Activated CD4-positive, alpha-beta T cell treated with anti-CD3 and anti-CD28 coated beads, Interleukin-2, amount 50 U/mL, for 24 hours (primary cell): ENCODE measurements at regions not wholly inside any gene's neighbourhood (a gene's known extent, or its start where the extent isn't known, plus 50 kb on each side); places are given as distances from the start of the nearest gene placed in this dataset.
"Not testable (repeated sequence)": the region's sequence is repeated elsewhere in the genome, so short reads cannot be mapped to it uniquely, and the experiment has no call there.

Experiments used
- DNase-seq, 2 donors: peaks; one replicate each; pipeline ENCODE4 v3.0.0-alpha.2; 2020; ENCODE audit warnings: low read depth in 1 of 2, low spot score in 1 of 2

DNA sequence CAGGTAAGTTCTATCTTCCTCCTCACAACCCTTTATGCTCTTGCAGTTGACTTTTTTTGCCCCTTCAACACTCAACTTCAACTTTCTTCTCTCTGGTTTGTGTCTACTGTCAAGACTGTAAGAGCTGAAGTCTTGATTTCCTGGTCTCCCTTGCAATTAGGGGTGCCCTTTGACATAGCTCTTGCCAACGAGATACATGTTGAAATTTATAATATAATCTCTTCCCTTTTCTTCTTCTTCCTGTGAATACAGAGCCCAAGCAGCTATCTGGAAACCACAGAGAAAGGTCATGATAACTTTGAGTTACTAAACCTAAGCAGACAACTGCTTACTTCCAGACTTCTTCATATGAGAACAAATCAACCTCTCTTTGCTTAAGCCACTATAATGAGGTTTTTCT, 163.5 kb downstream of the MC4R start:
- no peak for DNase-seq

DNA sequence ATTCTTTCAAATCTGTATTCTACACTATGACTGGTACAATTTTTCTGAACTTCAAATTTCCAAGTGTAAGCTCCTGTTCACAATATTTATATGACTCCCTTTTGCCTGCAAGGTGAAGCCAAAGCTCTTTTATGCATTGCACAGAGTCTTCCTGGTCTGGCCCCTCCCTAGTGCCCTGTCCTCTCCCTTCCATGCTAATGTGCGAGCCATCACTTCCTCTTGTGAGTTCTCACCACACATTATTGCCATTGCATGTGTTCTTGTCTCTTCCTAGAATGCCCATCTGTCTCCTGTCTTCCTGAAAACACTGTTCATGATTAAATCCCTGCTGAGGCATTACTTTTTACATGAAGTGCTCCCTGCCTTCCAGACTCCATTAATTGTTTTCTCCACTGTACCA, 169.9 kb downstream of the MC4R start:
- no peak for DNase-seq

DNA sequence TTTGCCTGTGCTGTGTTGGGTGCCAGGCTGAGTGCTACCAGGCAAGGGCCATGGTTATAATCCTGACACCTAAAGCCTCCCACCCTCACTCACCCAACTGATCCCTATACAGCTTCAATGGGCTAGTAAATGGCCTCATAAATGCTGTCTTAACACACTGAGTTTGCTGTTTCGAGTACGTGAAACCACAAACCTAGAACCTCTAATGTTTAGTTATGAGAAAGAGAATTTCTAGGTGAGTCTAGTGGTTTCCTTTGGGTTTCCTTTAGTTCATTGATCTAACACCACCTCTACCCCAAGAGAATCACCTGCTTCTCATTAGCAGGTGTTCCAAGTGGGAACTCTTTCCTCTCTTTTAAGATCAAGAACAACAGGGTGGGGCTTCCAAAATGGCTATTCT, 172.0 kb downstream of the MC4R start:
- no peak for DNase-seq

DNA sequence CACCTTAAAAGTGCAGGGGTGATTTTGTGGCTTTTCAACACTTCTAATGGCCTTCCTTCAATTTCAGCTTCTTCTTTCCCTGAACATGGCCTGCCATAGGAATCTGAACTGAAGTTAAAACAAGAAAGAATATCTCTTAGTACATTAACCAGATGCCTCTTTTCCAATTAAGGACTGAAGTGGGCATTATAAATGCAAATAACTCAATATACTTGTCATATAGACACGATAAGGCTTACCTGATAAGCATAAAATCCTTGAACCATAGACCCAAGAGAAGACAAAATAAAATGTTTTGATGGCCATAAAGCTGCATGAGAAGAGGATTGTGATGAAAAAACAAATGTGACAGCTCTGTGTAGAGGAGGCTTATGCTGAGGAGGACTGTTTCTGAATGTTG, 173.1 kb downstream of the MC4R start:
- DNase-seq = no peak

DNA sequence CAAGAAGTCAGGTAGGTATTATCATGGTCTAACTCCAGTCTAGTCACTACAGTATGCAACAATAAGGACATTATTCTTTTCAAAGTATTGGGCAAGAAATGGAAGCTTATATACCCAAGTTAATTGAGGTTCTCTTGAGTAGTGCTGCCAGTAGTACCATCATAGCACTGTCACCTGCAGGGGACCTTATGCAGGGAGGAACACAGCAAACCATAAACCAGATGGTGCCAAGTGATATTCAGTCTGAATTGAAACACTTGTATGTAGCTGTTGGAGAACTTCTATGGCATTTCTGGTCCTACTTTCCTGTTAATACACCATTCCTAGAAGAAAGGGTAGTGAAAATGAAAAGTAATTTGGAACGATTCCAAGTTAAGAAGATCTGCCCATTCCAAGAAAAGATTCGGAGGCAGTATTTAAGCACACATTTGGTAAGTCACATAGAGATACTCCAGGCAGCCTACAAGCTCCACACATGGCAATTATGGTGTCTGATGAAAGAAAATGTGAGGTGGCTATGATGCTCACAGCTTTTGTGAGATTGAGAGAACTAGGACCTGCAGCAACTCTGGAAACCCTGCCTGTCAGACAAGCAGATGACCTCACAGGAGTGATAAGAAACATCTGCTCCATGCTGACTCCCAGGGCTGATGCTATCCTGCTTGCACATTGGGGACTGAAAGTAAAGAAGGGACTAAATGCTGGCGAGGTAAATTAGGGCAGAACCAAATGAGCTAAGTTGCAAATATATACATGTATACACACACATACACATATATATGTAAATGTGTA, 174.7 kb downstream of the MC4R start:
- DNase-seq = no peak

DNA sequence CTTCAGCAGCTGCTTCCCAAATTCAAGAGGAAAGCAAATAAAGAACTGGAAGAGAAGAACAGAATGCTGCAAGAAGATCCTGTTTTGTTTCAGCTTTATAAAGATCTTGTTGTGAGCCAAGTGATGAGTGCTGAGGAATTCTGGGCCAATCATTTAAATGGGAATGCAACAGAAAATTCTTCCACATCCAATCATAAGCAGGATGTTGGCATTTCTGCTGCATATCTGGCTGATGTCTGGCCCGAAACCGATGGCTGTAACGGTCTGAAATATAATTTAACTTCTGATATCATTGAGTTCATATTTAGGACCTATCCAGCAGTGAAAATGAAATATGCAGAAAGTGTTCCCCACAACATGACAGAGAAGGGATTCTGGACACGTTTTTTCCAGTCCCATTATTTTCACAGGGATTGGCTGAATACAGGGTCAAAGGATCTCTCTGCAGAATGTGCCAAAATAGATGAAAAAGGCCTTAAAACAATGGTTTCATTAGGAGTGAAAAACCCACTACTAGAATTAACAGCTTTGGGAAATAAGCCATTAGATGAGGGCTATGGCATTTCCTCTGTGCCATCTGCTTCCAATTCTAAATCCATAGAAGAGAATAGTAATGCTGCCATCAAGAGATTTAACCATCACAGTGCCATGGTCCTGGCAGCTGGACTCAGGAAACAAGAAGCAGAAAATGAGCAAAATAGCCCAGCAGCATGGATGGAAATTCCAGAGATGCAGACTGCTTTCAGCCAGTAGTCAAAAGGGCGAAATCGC, 175.6 kb downstream of the MC4R start:
- no peak for DNase-seq

DNA sequence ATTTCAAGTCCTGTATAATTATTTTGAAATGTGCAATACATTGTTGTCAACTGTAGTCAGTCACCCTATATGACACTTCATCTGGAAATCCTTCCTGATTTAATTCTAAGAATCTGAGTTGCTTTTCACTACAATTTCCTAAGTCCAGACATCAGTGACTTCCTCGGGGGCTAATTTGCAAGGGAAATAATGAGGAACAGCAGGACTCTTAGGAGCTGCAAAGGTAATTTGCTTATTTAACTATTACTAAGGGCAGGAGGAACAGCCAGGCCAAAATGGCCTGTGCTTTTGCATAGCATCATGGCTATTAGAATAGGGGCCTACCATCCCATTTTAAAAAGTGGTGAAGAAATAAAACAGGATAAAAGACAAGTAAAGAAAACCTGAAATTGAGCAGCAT, 178.8 kb downstream of the MC4R start:
- no peak for DNase-seq

DNA sequence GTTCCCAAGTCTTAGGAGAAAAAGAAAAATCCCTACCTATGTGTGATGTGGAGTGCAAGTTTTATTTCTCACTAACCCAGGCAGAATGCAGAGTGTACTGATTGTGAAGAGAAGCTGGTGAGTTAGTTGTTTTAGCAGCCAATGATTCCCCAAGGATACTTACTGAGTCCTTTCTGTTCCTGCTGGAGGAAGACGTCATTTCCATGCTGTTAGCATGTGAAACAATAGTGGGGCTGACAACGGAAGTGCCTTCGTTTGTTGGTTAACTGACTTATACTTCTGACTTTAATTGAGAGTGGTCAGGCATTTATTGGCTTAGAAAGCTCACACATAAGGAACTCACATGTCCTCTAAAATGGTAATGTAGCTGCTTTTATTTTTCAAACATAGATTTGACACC, 180.6 kb downstream of the MC4R start:
- DNase-seq = no peak

DNA sequence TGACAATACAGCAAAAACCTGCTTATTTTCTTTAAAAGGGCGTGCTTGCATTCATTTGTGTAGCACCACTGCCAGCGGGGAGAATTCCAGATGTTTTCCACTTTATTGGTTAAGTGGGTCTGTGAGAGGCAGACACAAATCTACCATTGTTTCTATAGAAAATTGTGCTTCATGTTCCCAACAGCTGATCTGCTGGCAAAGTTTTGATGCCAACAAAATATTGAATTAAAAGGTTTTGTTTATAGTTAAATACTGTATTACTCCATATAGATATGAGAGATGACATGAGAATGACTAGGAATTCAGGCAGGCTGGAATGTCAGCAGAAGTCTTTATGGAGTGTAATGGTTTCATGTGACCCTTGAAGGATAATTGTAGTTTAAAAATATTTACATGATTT, 182.7 kb downstream of the MC4R start:
- no peak for DNase-seq

DNA sequence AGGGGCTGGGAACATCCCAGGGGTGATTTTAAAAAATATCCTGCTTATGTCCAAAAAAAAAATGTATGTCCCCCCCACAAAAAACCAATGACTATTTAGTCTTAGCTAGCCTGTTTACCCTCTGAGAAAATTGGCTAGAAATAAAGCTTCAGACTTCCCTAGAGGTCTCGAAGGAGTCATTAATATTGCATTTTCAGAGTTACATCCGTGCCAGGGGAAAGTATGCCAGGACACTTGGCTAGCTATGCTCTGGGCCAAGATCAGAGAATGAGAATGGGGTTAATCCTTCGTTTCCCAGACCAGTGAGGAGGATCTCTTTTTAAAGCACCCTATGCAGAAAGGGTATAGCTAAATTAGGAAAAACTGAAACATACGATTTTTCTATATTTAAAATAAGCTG, 183.6 kb downstream of the MC4R start:
- no peak for DNase-seq

DNA sequence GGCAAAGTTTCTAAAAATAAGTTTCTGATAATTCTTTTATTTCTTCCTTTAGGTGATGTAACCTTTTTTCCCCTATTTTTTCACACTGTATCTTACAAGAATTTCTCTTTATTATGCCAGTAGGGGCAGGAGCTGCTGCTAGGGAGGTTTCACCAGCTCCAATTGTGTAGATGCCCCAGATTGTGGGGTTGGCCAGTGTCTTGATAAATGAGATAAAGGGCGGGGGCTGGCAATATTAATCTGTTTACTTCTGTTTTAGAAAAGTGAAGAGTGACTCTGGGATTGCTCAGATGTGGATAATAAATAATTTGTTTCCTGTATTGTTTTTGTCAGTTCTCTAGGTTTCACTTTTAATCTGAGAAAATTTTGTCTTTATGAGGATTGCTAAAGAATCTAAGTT, 190.4 kb downstream of the MC4R start:
- no peak for DNase-seq

DNA sequence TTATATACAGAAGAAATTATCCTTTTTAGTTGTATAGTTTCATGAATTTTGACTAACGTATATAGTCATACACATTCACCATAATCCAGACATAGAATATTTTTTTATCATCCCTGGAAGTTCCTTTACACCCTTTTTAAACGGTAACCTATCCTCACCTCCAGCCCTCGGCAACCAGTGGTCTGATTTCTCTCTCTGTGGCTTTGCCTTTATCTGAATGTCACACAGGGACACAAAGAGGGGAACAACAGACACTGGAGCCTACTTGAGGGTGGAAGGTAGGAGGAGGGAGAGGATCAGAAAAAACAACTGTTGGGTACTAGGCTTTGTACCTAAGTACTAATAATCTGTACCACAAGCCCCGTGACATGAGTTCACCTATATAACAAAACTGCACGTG, 191.9 kb downstream of the MC4R start:
- DNase-seq = no peak

DNA sequence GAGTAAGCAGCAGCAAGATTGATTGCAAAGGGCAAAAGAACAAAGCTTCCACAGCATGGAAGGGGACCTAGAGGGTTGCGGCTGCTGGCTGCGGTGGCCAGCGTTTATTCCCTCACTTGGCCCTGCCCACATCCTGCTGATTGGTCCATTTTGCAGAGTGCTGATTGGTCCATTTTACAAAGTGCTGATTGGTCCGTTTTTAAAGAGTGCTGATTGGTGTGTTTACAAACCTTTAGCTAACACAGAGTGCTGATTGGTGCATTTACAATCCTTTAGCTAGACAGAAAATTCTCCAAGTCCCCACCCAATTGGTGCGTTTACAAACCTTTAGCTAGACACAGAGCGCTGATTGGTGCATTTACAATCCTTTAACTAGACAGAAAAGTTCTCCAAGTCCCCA, 194.4 kb downstream of the MC4R start:
- not testable (repeated sequence) for DNase-seq

DNA sequence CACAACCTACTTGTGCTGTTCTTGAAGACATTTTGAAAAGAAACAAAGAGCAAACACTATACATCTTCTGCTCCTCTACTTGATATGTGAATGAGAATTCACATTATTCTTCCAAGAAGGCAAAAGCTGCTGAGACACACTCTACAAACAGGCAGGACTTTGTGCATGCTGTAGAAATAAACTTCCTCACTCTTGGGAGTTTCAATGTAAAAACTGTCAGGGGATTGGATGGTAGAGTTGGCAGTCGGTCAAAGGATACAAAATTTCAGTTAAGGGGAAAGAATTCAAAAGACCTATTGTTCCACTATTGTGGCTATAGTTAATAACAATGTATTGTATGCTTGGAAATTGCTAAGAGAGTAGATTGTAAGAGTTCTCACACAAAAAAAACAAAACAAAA, 196.3 kb downstream of the MC4R start:
- DNase-seq = no peak

DNA sequence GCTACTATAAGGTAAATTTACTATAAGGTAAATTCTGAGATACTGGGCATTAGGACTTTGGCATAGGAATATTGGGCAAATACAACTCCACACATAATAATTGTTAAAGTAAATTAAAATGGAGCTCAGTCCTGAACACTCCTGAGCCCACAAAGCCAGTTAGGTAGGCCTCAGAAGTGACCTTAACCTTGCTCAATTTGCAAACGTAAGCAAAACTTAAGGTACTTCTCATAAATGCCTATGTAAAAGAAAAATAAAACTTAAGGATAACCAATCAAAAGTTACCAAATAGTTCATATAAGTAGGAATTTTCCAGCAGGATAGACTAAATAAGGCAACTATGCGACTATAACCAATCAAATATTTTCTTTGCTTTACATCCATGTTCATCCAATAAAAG, 197.7 kb downstream of the MC4R start:
- DNase-seq = no peak

DNA sequence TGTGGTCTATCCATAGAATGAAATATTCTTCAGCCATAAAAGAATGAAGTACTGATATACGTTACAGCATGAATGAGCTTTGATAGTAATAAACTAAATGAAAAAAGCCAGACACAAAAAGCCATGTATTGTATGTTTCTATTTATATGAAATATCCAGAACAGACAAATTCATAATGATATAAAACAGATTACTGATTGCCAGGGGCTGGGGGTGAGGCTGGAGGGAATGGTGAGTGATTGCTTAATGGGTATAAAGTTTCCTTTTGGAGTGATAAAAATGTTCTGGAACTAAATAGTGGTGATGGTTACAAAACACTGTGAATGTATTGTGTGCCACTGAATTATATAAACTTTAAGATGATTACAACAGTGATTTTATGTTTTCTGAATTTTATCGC, 200.5 kb downstream of the MC4R start:
- DNase-seq = no peak

DNA sequence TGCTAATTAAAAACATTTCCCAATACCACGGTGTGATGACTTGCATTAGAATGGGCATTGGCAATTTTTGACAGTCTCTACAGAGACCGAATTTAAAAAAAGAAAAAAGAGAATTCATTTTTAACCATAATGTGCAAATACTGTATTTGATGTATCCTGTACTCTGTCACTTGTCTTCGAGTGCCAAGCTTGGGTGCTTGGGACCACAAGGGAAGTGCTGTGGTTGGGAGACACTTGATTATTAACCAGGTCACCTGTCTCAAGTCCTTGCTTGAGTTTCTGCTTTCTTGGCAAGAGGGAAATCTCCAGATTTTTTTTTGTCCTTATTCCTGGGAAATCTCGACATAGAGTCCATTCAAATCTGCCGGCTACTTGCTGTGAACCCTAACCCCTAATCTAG, 209.0 kb downstream of the MC4R start:
- no peak for DNase-seq

DNA sequence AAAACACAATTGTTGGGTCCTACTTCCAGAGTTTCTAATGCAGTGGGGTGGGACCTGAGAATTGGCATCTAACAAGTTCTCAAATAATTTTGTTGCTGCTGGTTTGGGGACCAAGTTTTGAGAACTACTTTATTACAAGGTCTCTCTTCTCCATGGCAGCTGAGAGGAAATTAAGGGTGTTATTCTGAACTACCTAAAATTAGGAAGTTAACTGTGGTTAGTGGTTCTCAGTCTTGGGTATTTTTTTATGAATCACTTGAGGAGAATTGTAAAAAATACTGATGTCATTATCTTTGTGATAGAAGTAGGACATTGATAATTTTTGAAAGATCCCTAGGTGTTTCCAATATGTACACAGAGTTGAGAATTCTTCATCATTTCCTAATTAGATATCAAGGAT, 210.2 kb downstream of the MC4R start:
- DNase-seq = no peak

DNA sequence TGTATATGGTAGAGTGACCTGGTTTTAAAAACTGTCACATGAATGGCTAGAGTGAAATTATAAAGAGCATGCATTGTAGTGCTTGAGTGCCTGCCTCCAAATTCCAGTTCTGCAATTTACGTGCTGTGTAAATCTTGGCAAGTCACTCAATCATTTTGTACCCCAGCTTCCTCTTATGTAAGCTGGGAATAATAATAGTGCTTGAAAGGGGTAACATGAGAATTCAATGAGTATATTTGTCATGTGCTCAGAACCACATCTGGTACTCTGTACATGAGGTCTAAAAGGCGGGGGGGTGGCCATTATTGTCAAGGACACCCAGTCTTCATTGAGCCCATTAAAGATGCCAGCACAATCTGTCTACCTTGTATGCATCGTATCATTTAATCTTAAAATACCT, 214.8 kb downstream of the MC4R start:
- no peak for DNase-seq

DNA sequence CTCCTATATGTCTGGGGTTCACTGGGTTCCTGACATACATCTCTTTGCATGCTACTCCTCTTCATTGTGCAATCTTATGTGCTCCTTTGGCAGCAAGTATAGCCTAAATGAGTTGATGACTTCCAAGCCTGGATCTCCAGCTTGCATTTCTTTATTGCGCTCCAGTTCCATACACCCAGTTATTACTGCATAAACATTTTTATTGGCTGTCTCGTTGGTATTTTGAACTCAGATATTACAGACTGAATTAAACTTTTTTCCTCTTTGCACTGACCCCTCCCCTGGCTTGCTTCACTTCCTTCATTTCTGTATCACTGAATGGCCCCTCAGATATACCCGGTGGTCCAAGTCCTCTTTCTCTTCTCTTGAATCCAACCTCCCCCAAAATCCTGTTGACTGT, 219.2 kb downstream of the MC4R start:
- no peak for DNase-seq

DNA sequence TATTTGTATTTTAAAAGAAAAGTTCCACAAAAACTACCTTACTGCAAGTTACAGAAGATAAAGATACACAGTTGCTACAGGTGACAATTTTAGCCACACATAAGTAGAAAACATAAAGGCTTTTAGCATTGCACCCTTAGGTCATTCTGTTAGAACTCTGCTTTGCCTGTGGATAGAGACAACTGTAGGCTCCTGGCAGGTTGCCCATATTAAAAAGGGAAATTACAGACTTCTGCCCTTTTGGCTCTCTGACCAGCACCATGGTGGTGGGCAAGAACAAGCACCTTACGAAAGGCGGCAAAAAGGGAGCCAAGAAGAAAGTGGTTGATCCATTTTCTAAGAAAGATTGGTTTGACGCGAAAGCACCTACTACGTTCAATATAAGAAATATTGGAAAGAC, 223.3 kb downstream of the MC4R start:
- DNase-seq = no peak

DNA sequence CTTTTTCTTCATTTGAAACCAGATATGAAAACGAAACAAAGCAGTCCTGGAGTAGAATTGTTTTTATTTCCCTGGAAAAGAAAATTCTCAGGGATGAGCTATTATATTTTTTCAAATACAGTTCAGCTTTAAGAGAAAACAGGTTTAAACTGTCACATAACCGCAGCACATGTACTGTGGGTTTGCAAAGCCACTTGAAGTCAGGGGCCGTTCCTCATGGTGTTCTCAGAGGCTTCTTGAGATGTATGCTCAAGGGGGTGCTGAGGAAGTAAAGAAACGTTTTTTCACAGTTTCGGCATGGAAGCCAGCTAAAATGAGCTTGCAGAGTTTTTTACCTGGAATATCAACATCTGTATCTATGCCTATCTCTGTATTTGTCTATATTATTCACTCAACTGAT, 225.3 kb downstream of the MC4R start:
- DNase-seq = no peak
